GM21717 (cell line): ENCODE measurements at regions not wholly inside any gene's neighbourhood (a gene's known extent, or its start where the extent isn't known, plus 50 kb on each side); places are given as distances from the start of the nearest gene placed in this dataset.
A peak's percentile ranks its signal among the peaks of the same experiment; 100 is the strongest.

ENCODE experiments used
- ATAC-seq: cut with Tn5 transposase; IDR thresholded peaks from one replicate; pipeline ENCODE4 v1.9.1; 2021; ENCODE audit warnings: mild to moderate bottlenecking, moderate library complexity; ENCODE audit not compliant: unreplicated experiment

- ATAC-seq, result no peak
Measured at GRCh38 chr21:29228306-29228705, 70.4 kb upstream of the BACH1 start.

GRCh38 chr21:29230551-29231261, 68.0 kb upstream of the BACH1 start:
- ATAC-seq, result no peak

GRCh38 chr21:29231756-29232529, 66.8 kb upstream of the BACH1 start:
- ATAC-seq, result no peak

- no peak for ATAC-seq
Measured at GRCh38 chr21:29232530-29233255, 66.0 kb upstream of the BACH1 start.

- no peak for ATAC-seq
Measured at GRCh38 chr21:29233256-29233546, 65.5 kb upstream of the BACH1 start.

DNA sequence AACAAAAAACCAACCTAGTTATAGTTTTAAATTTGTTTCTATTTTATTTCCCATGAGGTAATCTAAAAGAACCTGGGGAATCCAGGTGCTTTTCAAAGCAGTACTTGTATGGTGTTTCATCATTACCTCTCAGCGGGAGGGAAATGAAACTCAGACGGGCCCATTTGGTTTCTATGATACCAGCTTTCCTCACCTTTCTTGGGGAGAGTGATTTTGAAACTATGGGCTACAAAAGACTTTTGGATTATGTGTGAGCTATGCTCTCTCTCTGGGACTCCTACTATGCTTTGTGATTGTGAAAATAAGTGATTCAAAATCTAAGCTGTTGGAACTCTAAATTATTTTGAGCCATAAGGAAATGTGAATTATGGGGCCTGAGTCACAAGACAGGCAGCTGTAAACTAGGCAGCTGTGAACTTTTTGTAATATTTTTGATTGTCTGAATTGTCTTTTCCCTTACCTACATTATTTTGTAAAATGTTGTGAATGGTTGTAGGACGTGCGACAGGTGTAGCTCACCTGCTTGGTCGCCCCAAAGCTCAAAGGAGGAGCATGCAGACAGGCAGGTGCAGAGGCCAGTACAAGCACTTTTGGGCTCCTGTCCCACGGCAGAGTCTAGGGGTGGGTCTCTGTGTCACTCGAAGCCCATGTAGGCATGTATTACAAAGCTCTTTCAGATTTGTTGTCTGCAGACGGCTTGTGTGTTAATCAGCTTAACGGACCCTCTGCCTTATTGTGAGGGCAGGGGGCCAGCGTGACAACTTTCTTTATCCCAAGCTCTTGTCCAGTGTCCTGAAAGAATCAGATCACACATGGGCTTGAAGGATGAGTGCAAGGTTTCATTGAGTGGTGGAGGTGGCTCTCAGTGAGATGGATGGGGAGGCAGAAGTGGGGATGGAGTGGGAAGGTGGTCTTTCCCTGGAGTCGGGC, 64.8 kb upstream of the BACH1 start:
- peak; percentile 60 for ATAC-seq

DNA sequence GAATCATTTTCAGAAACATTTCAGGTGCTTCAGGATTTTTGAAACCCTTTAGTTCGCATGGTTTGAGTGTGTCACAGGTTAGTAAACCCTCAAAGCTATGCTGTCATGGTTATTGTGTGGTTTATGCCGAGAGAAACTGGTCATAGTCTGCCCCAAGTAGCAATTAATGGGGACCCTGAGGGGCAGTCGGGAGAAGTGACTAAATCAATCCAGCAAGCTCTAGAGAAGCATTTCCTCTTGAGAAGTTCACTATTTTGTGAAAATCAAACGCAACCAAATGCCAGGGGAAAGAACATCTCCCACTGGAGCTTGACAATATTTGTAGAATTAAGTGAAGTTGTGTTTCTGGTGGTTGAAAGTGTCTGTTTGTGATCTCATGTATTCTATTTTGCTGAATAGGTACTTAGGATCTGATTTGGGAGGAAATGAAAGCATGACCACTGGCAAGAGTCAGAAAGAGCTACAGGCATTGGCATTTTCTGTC, 63.0 kb upstream of the BACH1 start:
- ATAC-seq, result peak; percentile 42

DNA sequence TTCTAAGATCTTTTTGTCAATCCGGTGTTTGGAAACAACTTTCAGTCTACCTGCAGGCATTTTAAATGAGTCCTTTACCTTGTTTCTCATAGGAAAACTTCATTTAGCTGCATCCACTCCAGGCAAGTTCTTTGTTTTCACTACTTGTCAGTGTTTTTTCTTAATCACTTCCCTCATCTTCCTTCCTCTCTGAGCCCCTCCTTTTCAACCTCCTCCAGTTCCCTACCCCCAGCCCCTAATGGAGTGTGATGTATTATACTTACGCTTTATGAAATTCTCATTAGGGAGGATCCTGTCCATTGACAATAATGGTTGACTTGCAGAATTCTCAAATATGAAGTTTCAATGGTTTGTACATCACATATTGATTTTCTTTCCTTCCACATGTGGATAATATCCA, 62.5 kb upstream of the BACH1 start:
- ATAC-seq, result no peak

- no peak for ATAC-seq
Measured at GRCh38 chr21:29237110-29238052, 61.3 kb upstream of the BACH1 start.

DNA sequence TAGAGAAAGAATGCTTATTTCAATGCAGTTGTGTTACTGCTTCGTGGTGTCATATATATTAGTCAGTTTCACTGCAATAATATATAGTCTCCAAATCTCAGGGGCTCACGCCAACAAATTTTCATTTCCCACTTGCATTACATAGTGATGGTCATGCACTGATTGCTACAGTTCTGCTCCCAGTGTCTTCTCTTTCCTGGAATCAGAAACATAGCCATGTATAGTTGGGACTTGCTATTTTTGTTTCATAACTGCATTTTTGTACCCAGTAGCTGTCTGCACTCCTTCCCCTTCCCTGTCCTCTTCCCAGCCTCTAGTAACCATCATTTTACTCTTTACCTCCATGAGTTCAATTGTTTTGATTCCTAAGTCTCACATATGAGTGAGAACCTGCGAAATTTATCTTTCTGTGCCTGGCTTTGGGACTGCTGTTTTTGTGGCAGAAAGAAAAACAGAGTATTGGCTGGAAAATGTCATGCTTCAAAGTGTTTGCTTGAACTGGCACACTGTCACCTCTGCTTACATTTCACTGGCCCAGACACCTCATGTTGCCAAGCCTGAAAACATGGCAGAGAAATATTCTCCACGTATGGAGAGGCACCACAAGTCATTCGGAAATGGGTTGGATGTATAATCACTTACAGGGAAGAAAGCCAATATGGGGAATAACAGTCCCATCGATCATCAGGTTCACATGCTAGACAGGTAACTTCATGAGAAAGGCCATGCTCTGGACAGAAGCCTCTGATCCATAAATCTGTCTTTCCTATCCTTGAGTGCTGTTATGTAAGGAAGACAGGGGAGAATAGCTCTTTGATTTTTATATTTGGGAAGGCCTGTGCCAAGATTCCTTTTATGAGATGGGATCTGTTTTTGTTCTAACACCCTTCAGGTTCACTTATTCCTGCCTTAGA, 60.4 kb upstream of the BACH1 start:
- no peak for ATAC-seq

DNA sequence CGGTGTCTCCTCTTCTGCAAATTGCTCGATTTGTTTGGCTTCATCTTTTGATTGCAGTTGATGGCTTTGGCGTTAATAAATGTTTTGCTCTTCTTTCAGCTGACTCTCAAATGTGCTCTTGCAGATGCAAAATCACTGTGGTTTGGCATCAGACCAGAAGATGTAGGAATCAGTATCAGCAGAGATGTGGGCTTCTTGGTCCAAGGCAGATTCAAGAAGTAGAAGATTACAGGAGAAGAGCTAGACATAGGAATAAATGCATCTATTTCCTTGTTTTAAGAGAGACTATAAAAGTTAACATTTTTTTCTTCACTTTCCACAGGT, 59.8 kb upstream of the BACH1 start:
- no peak for ATAC-seq

- ATAC-seq, result no peak
Measured at GRCh38 chr21:29240136-29240535, 58.6 kb upstream of the BACH1 start.

DNA sequence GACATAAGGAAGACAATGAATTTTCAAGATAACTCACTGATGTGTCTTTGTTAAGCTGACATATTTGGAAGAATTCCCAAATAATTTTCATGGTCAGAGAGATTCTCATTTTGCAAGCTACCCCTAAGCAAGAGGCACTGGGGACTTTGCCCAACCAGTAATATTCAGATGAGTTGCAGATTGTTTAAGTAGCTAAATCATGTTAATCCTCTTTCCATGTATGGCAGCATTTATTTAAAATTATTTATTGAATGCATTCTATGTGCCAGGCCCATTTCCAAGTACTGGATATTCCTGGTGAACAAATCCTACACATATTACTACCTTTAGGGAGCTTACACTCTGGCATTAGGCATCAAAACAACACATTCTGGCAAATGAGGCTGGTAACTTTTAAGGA, 56.5 kb upstream of the BACH1 start:
- no peak for ATAC-seq

DNA sequence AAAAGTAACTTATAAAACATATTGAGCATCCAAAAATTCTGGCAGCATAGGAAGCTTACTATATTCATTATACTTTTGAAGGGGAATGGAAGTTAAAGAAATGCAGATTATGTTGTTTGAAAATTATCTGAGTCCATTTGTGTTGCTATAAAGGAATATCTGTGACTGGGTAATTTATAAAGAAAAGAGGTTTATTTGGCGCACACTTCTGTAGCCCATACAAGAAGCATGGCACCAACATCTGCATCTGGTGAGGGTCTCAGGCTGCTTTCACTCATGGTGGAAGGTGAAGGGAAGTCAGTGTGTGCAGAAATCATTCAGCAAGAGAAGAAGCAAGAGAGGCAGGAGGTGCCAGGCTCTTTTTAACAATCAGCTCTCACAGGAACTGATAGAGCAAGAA, 55.5 kb upstream of the BACH1 start:
- ATAC-seq, result no peak

DNA sequence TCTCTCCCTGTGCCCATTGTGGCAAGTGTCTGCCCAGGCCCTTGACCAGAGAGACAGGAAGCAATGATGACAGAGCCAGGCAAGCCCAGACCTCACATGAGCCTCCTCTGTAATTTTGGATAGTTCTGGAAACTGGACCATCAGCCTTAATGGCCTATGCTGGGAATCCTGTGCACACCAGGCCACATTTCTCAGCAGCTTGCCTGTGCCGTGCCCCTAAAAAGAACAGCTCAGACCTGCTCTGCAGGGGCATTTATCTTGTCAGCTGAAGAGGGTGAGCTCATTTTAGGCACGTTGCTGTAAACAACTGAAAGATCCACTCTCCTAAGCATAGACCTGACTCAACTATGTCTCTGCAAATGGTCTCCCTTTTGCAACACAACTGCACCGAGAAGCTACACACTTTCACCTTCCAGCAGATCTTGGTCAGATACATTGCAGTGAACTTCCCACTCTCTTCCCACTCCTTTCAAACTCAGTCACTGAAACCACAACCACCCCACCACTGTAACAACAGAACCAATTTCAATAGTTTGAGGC, 53.5 kb upstream of the BACH1 start:
- peak; percentile 80 for ATAC-seq

- no peak for ATAC-seq
Measured at GRCh38 chr21:29245863-29246262, 52.9 kb upstream of the BACH1 start.

- no peak for ATAC-seq
Measured at GRCh38 chr21:29246614-29247013, 52.1 kb upstream of the BACH1 start.

DNA sequence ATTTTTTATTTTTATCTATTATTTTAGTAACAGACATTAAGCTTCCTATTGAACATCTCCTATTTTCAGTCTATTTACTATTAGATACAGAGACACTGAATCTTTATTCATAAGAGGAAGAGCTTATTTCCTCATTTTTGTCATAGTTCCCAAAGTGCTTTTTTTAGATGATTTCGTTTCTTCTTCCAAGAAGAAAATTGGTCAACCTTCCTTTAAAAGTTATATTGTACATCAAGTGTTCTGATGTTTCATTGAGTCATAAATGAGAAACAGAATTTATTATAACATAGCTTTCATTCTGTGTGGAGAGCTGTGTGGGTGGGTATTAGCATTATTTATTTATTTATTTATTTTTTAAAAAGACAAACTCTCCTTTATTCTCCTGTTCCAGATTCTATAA, 50.6 kb upstream of the BACH1 start:
- no peak for ATAC-seq
